ENCODE measurements at regions not wholly inside any gene's neighbourhood (a gene's known extent, or its start where the extent isn't known, plus 50 kb on each side); places are given as distances from the start of the nearest gene placed in this dataset.

- TF ChIP-seq, protein P1, sequence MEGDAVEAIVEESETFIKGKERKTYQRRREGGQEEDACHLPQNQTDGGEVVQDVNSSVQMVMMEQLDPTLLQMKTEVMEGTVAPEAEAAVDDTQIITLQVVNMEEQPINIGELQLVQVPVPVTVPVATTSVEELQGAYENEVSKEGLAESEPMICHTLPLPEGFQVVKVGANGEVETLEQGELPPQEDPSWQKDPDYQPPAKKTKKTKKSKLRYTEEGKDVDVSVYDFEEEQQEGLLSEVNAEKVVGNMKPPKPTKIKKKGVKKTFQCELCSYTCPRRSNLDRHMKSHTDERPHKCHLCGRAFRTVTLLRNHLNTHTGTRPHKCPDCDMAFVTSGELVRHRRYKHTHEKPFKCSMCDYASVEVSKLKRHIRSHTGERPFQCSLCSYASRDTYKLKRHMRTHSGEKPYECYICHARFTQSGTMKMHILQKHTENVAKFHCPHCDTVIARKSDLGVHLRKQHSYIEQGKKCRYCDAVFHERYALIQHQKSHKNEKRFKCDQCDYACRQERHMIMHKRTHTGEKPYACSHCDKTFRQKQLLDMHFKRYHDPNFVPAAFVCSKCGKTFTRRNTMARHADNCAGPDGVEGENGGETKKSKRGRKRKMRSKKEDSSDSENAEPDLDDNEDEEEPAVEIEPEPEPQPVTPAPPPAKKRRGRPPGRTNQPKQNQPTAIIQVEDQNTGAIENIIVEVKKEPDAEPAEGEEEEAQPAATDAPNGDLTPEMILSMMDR (conservative IDR thresholded peaks at IDR 0.05; ENCODE audit: low read length) = no peak
- no peak for TF ChIP-seq EZH2phosphoT487 (IDR thresholded peaks at IDR 0.05; ENCODE audit: borderline replicate concordance)
These were observed 149.2 kb upstream of the PLXNA2 start for GRCh38 chr1:208393416-208393815.

Data from Loucy (cell line).